GM18507 (cell line): ENCODE measurements at regions not wholly inside any gene's neighbourhood (a gene's known extent, or its start where the extent isn't known, plus 50 kb on each side); places are given as distances from the start of the nearest gene placed in this dataset.
"Not testable (repeated sequence)": the region's sequence is repeated elsewhere in the genome, so short reads cannot be mapped to it uniquely, and the experiment has no call there.

Experiments
- DNase-seq: peaks from one replicate; pipeline ENCODE4 v3.0.0; 2011; ENCODE audit warnings: low read depth; ENCODE audit not compliant: insufficient read length; ENCODE audit errors: extremely low spot score
- FAIRE-seq: peaks from 2 replicates; lab custom pipeline; 2011; peaks lifted over from hg19 to GRCh38; lab: Jason Lieb, UNC

DNA sequence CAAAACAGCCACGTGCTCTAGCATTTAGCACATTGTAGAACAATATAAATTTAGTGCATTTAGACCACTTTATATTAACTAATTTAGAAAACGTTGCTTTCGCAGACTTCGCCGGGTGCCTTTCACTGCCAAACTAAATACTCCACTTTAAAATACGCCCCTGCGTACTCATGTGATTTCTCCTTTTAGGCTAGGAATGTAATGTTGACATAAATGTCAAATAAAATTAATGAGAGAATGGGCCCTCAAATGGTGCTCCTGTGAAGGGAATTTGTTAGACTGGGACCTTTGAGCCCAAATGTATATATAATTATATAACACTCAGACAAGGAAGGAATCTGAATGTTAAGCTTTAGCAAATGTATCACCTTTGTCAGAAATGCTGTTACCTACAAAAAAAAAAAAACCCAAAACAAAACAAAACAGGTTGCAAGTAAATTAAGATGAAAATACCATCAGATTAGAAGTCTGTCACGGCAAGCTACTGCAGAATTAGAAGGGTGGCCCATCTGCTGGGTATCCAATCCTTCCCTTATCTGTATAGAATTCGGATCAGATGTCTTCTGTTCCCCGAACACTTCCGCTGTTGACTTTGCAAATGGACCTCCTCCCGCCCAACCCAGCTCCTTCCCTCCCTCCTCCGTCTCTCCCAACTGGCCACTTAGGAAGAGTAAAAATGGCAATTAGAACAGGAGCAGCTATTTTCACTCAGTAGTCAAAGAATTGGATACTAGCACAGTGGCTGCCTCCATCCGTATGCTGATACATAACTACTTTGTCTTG lies 159.3 kb upstream of the FOXN3 start:
- FAIRE-seq = no peak

DNA sequence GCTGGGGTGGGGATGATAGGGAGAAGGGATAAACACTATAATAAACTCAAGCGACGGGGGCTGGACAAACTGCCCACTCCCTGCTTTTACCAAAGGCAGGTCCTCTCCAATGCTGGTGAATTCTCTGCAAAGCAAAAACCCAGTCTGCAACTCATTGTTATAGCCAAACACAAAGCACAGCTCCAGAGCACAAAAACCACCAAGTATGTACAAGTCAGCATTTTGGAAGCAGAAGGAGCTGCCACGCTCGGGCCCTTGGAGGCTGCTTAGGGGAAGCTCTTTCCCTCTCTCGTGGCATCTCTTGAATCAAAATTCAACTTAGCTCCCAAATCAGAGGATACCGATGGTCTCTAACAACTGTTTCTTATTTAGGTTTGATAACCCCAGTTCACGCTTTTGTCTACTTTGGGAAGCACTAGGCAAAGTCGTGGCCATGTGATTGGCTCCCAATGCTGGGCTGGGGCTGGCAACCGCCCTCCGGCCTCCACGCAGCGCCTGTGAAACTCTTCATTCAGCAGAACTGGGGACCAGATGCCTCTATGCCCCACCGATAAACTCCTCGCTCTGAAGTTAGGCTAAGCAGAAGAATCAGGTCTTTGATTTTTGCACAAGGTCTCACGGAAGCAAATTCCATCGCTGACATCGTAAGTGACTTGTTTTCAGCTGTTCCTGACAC lies 158.5 kb upstream of the FOXN3 start:
- FAIRE-seq (no peak), DNase-seq (no peak)

More for the DNA sequence above, 159.3 kb upstream of the FOXN3 start:
- no peak for DNase-seq

DNA sequence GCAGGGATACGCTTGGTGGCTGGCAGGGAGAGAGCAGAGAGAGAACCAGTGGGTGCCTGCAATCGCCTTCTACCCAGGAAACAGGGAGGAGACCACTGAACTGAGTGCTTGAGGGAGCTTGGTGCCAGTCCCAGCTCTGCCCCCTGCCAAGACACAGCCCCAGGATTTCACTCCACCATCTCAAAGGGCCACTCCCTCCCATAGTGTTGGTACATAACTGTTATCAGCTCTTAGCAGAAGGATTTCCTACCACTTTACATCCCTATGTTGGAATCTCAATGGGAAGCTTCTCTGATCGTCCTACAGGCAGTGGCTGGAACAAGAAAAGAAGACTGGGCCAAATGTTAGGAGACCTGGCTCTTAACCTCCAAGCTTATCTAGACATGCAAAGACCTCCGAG lies 157.4 kb upstream of the FOXN3 start:
- DNase-seq (no peak), FAIRE-seq (no peak)

DNA sequence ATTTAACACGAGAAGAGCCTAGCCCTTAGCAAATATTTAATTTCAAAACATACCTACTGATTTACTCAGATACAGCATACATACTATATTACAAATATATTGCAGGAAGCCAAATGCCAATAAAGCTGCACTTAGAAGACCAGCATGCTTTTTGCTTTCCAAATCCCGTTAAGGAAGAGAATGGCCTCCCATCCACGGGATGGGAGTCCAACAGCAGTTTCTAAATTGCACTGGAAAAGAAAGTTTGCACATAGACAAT lies 156.3 kb upstream of the FOXN3 start:
- DNase-seq (no peak), FAIRE-seq (no peak)

DNA sequence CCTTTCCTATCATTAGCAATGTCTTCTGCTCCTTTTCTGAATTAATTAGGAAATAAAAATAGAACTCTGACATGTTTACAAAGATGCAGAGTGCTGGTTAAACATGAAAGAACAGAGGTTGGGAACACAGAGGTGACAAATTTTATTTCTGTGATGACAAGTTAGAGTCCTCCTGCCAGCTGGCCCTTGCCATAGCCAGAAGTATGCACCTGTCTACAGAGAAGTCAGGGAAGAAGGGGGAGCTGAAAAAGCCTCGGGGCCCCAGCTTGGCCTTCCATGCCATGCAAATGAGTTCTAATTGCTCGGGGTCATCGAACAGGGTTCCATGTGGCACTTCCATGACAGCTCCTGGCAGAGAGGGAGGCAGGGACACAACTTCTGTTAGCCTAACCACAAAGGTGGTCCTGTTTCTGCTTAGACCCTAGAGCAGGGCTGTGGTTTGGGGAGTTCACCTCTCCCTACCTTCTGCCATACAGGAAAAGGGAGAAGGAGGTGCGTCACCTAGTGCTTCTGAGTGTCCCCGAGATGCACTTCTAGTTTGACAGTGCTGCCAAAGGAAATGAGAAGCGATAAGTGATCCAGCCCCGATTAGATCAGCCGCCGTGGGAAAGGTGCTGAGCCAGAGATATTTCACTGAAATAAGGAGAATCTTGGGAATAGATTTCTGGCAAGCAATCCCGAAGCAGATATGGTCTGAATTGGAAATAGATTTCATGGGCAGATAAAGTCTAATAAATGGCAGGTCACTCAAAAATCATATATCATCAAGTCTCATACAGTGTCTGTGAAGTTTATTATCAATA lies 155.8 kb upstream of the FOXN3 start:
- DNase-seq (no peak), FAIRE-seq (no peak)

DNA sequence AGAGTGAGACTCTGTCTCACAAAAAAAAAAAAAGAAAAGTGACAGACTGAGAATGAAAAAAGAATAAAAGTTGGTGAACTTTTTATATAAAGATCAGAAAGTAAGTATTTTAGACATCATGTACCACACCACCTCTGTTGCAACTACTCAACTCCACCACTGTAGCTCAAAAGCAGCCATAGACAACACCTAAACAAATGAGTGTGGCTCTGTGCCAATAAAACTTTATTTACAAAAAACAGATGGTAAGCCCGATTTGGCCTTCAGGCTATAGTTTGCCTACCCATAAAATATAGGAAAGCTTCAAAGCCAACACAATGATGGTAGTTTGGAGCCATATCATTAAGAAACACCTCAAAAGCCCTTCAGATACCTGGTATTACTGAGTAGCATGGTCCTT lies 154.5 kb upstream of the FOXN3 start:
- no peak for FAIRE-seq
- no peak for DNase-seq

DNA sequence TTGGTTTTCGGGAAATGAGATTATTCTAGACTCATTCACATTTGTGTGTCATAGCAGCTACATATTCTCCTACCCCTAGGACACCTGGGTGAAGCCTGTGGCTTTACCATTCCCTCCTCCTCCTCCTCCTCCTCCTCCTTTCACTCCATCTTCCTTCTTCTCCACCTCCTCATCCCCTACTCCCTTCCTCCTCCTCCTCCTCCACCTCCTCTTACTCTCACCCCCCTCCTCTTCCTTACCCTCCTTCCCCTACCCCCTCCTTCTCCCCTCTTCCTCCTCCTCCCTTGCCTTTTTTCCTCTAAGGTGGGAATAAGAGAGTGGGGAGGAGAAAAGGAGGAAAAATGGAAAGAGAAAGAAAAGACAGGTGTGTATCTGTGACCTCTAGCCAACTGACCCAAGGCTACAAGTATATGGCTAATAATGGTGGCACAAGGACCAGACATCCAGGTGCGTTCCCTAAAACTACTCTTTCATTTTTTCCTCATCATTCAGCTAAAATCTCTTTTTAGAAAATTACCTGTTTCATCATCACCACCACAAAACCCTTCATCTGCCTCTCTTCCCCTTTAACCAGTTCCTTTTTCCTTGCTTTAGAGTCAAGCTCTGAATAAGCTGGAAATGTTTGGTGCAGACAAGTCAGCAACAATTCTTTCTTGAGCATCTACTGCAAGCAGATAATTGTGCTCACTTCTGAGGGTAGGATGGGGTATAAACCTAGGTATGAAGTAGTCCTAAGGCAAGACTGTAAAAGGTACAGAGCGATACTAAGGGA lies 149.8 kb upstream of the FOXN3 start:
- DNase-seq (no peak), FAIRE-seq (no peak)

DNA sequence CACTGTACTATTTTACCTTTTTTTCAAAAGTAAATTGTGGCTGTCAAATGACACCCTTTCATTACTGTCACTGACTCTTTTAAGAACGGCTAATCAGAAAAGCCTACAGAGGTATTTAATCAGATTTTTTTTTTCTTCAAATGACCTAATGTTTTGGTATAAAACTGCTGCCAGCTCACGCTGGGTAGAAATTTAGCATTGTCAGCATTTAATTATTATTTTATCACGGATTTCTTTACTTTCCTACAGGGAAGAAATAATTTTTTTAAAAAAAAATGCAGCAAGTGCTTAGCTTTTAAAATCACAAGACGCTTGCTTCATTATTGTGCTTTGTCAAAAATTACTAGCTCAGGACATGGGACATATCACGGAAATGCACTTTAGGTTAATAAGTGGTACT lies 149.1 kb upstream of the FOXN3 start:
- no peak for FAIRE-seq
- no peak for DNase-seq

DNA sequence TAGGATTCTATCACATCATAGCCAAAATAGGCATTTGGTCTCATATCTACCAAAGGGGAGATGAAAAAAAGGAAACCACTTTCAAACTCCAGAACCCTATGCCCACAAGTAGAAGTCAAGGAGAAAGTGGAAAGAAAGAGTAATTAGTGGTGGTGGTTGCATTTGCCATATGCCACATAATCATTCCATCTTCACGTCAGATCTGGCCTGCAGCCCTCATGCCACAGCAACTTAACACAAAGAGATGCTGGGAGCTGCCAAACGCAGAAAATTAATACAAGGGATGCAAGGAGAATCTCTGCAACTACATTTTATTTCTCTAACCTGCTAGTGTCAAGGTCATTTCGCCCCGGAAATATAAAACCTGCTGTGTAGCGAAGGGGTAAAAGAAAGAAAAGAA lies 148.6 kb upstream of the FOXN3 start:
- DNase-seq (no peak), FAIRE-seq (no peak)

DNA sequence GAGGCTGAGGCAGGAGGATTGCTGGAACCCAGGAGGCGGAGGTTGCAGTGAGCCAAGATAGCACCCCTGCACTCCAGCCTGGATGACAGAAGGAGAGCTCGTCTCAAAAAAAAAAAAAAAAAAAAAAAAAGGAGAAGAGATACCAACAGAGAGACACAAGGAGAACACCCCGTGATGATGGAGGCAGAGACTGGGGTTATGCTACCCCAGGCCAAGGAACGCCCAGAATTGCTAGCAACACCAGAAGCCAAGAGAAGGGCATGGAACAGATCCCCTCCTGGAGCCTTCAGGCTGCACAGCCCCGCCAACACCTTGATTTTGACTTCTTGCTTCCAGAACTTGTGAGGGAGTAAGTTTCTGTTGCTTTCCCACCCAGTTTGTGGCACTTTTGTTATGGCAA lies 148.0 kb upstream of the FOXN3 start:
- FAIRE-seq (no peak), DNase-seq (no peak)

DNA sequence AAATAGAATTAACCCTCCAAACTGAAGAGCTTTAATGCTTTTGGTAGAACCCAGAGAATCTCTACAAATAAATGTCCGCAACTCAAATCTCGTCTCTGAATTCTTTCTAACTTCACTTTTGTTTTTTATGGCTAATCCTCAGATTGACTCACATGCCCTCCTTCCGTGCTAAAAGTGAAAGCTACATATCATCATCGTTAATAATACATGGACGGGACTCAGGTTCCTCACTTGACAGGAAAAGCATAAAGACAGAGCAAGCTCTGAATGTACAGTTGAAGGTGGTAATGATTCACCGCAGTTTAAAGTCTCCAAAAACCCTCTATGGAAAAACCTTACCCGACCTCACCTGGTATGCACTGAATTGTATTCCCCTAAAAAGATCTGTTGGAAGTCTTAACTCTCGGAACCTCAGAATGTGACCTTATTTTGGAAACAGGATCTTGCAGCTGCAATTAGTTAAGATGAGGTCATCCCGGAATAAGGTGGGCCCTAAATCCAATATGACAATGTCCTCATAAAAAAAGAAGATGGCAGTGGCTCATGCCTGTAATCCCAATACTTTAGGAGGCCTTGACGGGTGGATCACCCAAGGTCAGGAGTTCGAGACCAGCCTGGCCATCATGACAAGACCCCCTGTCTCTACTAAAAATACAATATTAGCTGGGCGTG lies 147.4 kb upstream of the FOXN3 start:
- FAIRE-seq (no peak), DNase-seq (peak; percentile 7)

DNA sequence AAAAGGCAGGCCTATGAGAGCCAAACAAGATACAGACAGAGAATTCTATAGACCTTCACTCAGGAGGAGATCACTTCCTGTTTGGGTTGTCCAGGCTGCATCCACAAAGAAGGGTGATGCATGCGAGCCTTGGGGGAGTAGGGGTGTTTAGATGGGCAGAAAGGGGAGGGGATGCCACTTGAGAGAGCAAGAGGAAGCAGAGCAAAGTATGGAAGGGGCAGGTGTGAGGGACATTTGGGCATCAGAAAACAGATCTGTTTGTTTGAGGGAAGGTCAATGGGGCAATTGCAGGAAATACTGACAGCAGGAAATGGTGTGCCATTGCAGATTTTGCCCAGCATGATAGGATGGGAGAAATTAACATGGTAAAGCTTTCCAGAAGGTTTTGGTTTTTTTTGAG lies 146.4 kb upstream of the FOXN3 start:
- FAIRE-seq (no peak), DNase-seq (no peak)

DNA sequence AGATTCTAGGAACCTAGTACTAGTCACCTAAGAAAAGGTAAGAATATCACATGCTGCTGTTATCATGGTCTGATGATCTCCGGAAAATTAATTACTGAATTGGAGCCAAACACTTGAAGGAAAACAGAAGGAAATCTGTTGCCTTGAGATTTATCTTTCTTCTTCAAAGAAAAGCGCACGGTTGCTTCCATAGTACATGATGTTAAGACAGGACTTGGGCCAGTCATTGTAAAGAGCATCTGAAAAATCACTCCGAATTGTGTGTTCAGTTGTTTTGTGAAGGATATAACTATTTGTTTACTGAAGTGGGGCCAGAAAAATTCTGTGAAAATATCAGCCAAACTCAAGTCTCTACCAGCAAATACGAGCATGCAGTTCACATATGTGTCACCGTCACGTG lies 134.9 kb upstream of the FOXN3 start:
- FAIRE-seq (no peak), DNase-seq (no peak)

DNA sequence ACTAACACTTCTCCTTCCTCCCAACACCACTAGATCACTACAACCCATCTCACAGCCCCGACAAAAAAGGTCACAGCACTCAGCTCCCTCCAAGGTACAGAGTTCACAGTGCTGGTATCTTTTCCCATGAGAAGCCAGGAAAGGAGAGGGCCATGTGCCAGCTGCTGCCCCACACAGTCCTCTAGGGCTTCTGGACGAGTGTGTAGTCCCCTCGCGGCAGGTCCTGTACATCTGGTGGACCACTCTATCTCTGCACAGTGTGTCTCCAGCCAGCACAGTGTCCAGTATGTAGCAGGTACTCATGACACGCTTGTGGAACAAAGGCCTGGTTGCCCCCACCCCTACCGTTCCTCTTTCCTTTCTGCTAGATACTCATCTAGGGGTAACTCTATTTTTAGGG lies 134.4 kb upstream of the FOXN3 start:
- no peak for DNase-seq
- no peak for FAIRE-seq

DNA sequence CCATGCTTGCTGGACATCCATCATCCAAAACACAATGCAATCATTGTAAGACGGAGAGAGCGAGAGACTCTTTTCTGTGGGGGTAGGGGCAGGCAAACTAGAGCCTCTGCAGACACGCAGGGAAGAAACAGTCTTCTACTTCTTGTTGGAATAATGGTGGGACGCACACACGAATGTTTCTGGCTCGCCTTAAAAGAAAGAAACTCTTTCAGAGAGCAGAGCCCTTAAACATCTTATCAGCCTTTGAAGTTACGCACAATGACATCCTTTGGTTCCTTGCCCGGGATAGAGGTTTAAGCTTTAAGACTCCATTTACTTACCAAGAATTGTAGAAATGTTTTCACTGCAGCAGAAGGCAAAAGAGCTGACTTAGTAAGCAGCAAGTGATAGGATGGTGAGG lies 133.8 kb upstream of the FOXN3 start:
- DNase-seq (no peak), FAIRE-seq (no peak)

DNA sequence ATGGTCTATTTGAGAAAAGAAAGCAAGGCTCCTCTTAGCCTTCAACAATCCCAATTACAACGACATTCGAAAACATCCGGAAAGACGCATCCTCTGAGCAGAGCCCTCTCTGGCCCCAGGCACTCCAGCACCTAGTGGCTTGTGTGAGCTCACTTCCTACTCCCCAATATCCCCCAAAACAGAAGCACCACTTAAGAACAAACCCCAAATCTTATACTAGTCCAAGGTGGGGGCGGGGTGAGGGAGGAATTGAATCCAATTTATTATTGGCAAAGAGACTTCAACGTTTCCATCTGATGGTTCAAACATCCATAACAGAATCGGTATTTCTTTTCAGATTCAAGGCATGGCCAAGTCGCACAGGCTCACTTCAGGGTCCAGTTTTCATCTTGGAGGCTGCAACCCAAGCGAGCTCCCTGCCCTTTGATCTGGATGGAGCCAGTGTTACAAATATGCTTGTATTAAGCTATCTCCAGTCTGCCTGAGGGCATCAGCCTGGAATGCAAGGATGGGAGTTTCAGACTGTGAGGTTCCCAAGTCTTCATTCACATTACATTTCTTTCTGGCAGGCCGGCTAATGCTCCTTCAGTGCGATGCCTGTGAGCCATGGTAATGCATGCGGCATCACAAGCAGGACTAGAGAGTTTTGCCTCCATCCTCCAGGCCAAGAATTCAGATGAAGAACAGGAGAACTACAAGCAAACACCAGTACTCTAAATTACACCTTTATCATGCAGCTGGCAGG lies 132.5 kb upstream of the FOXN3 start:
- DNase-seq = no peak
- no peak for FAIRE-seq

DNA sequence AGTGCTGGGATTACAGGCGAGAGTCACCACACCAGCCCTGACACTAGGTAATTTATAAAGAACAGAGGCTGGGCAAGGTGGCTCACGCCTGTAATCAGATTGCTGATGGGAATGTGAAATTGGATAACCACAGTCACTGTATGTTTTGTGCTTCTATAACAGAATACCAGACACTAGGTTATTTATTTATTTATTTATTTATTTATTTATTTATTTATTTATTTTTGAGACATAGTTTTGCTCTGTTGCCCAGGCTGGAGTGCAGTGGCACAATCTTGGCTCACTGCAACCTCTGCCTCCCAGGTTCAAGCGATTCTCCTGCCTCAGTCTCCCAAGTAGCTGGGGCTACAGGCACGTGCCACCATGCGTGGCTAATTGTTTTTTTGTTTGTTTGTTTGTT lies 130.0 kb upstream of the FOXN3 start:
- DNase-seq, FAIRE-seq: not testable (repeated sequence)

DNA sequence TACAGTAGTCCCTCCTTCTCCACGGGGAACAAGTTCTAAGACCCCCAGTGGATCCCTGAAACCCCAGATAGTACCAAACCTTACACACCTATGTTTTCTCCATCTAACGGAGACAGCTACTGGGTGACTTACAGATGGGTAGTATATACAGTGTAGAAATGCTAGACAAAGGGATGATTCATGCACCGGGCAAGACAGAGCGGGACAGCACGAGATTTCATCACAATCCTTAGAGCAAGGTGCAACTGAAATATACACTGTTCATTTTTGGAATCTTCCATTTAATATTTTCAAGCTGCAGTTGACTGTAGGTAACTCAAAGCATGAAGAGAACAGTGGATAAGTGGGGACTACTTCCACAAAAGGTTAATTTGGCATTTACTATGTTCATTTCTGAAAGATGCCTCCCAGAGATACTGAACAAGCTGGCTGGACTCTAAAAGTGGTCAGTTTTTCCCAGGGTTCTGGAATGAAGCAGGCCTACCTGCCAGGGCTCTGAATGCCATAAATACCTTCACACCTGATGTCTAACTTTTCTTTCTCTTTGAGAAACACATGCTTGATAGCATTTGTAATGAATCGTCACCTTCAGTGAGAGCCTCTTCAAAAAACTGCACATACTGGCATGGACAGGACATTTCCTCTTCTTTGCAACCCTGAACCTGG lies 127.7 kb upstream of the FOXN3 start:
- no peak for FAIRE-seq
- no peak for DNase-seq

DNA sequence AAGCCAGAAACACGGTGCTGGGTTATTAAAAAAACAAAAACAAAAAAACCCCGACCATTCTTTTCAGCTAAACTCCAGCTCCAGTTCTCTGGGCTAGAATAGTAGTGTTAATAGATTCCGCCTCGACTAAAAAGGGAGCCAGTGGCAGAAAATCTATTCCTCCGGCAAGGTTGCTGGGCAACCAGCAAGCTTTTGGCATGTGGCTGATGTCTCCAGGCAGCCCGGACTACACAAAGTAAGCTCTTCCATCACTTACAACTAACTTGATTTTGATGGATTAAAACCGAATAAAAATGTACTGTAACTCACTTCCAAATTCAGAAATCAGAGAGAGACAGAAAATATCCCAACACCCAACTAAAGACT lies 126.4 kb upstream of the FOXN3 start:
- DNase-seq (no peak), FAIRE-seq (no peak)
